Neural progenitor cell (in vitro differentiated cells): ENCODE measurements at regions not wholly inside any gene's neighbourhood (a gene's known extent, or its start where the extent isn't known, plus 50 kb on each side); places are given as distances from the start of the nearest gene placed in this dataset.

Source experiments
- EZH2 ChIP-seq: fragments of 200-600 bp; sonication (generic); IDR thresholded peaks from 2 replicates; pipeline ENCODE4 v1.6.1; 2017; ENCODE audit warnings: antibody characterized with exemption, mild to moderate bottlenecking, moderate library complexity
- EZH2phosphoT487 ChIP-seq: fragments of 200-600 bp; sonication (generic); IDR thresholded peaks from 2 replicates; pipeline ENCODE4 v1.6.1; 2017; ENCODE audit warnings: antibody characterized with exemption
- TF ChIP-seq, protein P1 (sequence below): fragments of 200-600 bp; sonication (generic); IDR thresholded peaks from 2 replicates; pipeline ENCODE4 v1.5.1; 2017; ENCODE audit warnings: antibody characterized with exemption, mild to moderate bottlenecking

DNA sequence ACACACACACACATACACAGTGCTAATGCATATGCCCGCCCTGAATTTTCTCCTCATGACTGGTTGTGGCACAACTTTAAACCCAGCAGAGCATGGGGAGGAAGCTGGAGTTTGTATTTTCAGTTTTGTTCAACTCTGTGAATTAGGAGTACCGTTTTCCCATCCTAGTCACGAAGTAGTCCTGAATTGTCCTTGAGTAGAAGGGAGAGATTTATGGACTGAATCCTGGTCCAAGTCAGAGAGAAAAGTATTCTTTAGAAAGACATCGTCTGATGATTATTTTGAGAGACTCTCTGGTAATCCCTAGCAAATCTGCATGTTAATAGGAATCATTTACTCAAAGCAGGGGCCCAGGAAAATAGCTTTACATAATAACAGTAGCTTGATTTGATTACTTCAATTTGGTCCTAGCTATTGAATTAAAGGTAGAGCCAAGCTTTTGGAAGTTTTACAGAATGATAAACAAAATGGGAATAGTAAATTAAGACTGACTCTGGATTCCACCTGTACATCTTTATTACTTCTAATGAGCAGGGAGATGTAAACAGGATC, 60.5 kb upstream of the OLIG2 start:
- TF ChIP-seq, protein P1, sequence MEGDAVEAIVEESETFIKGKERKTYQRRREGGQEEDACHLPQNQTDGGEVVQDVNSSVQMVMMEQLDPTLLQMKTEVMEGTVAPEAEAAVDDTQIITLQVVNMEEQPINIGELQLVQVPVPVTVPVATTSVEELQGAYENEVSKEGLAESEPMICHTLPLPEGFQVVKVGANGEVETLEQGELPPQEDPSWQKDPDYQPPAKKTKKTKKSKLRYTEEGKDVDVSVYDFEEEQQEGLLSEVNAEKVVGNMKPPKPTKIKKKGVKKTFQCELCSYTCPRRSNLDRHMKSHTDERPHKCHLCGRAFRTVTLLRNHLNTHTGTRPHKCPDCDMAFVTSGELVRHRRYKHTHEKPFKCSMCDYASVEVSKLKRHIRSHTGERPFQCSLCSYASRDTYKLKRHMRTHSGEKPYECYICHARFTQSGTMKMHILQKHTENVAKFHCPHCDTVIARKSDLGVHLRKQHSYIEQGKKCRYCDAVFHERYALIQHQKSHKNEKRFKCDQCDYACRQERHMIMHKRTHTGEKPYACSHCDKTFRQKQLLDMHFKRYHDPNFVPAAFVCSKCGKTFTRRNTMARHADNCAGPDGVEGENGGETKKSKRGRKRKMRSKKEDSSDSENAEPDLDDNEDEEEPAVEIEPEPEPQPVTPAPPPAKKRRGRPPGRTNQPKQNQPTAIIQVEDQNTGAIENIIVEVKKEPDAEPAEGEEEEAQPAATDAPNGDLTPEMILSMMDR = no peak
- TF ChIP-seq EZH2 = no peak
- no peak for TF ChIP-seq EZH2phosphoT487
